HepG2 (cell line): ENCODE measurements at regions not wholly inside any gene's neighbourhood (a gene's known extent, or its start where the extent isn't known, plus 50 kb on each side); places are given as distances from the start of the nearest gene placed in this dataset.

Source experiments
- ATF5 ChIP-seq: sonication (generic); formaldehyde crosslinking; IDR thresholded peaks from 2 replicates; pipeline ENCODE4 v1.4.0; 2020; ENCODE audit warnings: mild to moderate bottlenecking, low read depth, missing genetic modification reagents
- DNMT3B ChIP-seq: conservative IDR thresholded peaks from 2 replicates; pipeline ENCODE4 v1.6.1; 2016; ENCODE audit warnings: missing biosample characterization, control low read depth
- FOSL1 ChIP-seq: sonication (generic); formaldehyde crosslinking; IDR thresholded peaks from 2 replicates; pipeline ENCODE4 v1.9.0; 2021; ENCODE audit warnings: missing genetic modification reagents, borderline replicate concordance
- GABPA ChIP-seq, 2 experiments: IDR thresholded peaks; 2 replicates each; pipeline ENCODE4 v1.6.1; 2011 to 2016; ENCODE audit warnings: low read depth in 2 of 2, low read length in 1 of 2, missing biosample characterization in 1 of 2, missing genetic modification characterization in 1 of 2
- KLF11 ChIP-seq: IDR thresholded peaks from 2 replicates; pipeline ENCODE4 v1.6.1; 2016; ENCODE audit warnings: missing compliant biosample characterization
- MED1 ChIP-seq: sonication (generic); formaldehyde crosslinking; IDR thresholded peaks from 2 replicates; pipeline ENCODE4 v1.4.0; 2020; ENCODE audit warnings: missing genetic modification reagents
- NFYB ChIP-seq: sonication (generic); formaldehyde crosslinking; IDR thresholded peaks from 2 replicates; pipeline ENCODE4 v1.4.0; 2020; ENCODE audit warnings: missing genetic modification reagents
- RAD21 ChIP-seq: fragments of 450-650 bp; formaldehyde crosslinking; IDR thresholded peaks from 2 replicates; pipeline ENCODE4 v1.5.0; 2020; ENCODE audit warnings: mild to moderate bottlenecking
- RELA ChIP-seq: sonication (generic); formaldehyde crosslinking; IDR thresholded peaks from 2 replicates; pipeline ENCODE4 v1.4.0; 2020; ENCODE audit warnings: missing genetic modification reagents
- RFX5 ChIP-seq: IDR thresholded peaks from 2 replicates; pipeline ENCODE4 v1.6.1; 2011; ENCODE audit warnings: low read depth, low read length, improper control_type of control experiment
- SIN3A ChIP-seq: IDR thresholded peaks from 2 replicates; pipeline ENCODE4 v1.6.1; 2011; ENCODE audit warnings: low read depth, mild to moderate bottlenecking, control low read depth, low read length, borderline replicate concordance
- STAT5B ChIP-seq: sonication (generic); formaldehyde crosslinking; IDR thresholded peaks from 2 replicates; pipeline ENCODE4 v1.4.0; 2020; ENCODE audit warnings: missing genetic modification reagents
- ZNF543 ChIP-seq: sonication (generic); formaldehyde crosslinking; IDR thresholded peaks from 2 replicates; pipeline ENCODE4 v1.4.0; 2020; ENCODE audit warnings: mild to moderate bottlenecking, missing genetic modification reagents
- TF ChIP-seq, protein P1 (sequence below): sonication (generic); formaldehyde crosslinking; IDR thresholded peaks from 2 replicates; pipeline ENCODE4 v1.5.1; 2020; ENCODE audit warnings: missing genetic modification reagents, mild to moderate bottlenecking, borderline replicate concordance
- TF ChIP-seq, protein P2 (sequence below), 2 experiments: fragments of 450-650 bp in 1 of 2; sonication (generic) in 1 of 2; formaldehyde crosslinking in 1 of 2; IDR thresholded peaks; 2 replicates each; pipeline versions ENCODE4 v1.6.1 to v1.8.0; 2016 to 2022; ENCODE audit warnings: antibody characterized with exemption in 1 of 2, mild to moderate bottlenecking in 1 of 2, missing genetic modification reagents in 1 of 2
- TF ChIP-seq, protein P3 (sequence below): sonication (generic); formaldehyde crosslinking; IDR thresholded peaks from 2 replicates; pipeline ENCODE4 v1.8.1; 2023; ENCODE audit warnings: mild to moderate bottlenecking, missing genetic modification reagents

DNA sequence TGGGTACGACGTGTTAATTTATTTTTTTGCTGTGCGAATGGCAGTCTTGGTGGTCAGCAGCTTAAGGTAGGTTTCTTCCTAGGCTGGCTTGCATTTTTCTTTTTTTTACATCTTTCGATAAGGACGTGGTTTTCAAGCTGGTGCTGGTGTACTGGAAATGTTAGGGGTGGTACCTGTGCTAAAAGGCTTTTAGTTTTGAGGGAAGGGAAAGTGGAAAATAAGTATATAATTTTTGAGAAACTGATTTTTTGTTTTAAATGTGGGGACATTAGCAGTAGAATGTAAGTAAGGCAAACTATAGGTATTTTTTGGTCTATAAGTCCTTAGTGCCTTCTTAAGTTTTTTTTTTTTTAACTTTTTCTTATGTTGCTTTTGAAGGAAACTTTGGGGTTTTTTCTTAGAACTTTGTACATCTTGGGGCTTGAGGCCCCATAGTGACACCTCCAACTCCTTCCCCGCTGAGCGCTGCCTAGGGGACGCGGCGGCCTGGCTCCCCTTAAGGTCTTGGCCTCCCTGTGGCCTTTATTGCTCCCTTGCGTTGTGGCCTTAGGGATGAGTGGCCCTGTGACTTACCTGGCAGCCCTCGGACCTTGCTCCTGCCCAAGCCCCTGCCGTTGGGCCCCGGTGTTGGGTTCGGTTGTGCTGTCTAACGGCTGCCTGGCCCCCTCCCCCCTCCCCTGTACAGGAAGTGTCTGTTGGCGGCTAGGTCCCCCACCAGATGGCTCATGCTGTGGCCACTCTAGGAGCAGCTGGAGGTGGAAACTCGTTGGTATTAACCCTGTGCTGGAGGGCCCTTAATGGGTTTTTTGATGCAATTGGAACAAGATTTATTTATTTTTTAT lies 88.0 kb upstream of the RPRML start (continued):
- TF ChIP-seq, protein P1, sequence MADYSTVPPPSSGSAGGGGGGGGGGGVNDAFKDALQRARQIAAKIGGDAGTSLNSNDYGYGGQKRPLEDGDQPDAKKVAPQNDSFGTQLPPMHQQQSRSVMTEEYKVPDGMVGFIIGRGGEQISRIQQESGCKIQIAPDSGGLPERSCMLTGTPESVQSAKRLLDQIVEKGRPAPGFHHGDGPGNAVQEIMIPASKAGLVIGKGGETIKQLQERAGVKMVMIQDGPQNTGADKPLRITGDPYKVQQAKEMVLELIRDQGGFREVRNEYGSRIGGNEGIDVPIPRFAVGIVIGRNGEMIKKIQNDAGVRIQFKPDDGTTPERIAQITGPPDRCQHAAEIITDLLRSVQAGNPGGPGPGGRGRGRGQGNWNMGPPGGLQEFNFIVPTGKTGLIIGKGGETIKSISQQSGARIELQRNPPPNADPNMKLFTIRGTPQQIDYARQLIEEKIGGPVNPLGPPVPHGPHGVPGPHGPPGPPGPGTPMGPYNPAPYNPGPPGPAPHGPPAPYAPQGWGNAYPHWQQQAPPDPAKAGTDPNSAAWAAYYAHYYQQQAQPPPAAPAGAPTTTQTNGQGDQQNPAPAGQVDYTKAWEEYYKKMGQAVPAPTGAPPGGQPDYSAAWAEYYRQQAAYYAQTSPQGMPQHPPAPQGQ (CRISPR knock-in tag), result peak; percentile 57; the same call in 1 of the 2 replicates
- TF ChIP-seq KLF11 (CRISPR knock-in tag), result peak; percentile 95
- TF ChIP-seq, protein P2, sequence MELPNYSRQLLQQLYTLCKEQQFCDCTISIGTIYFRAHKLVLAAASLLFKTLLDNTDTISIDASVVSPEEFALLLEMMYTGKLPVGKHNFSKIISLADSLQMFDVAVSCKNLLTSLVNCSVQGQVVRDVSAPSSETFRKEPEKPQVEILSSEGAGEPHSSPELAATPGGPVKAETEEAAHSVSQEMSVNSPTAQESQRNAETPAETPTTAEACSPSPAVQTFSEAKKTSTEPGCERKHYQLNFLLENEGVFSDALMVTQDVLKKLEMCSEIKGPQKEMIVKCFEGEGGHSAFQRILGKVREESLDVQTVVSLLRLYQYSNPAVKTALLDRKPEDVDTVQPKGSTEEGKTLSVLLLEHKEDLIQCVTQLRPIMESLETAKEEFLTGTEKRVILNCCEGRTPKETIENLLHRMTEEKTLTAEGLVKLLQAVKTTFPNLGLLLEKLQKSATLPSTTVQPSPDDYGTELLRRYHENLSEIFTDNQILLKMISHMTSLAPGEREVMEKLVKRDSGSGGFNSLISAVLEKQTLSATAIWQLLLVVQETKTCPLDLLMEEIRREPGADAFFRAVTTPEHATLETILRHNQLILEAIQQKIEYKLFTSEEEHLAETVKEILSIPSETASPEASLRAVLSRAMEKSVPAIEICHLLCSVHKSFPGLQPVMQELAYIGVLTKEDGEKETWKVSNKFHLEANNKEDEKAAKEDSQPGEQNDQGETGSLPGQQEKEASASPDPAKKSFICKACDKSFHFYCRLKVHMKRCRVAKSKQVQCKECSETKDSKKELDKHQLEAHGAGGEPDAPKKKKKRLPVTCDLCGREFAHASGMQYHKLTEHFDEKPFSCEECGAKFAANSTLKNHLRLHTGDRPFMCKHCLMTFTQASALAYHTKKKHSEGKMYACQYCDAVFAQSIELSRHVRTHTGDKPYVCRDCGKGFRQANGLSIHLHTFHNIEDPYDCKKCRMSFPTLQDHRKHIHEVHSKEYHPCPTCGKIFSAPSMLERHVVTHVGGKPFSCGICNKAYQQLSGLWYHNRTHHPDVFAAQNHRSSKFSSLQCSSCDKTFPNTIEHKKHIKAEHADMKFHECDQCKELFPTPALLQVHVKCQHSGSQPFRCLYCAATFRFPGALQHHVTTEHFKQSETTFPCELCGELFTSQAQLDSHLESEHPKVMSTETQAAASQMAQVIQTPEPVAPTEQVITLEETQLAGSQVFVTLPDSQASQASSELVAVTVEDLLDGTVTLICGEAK (IDR thresholded peaks at IDR 0.05), result no peak
- TF ChIP-seq, protein P2 (CRISPR knock-in tag; IDR thresholded peaks at IDR 0.05), result peak; percentile 94
- TF ChIP-seq RFX5, result no peak
- 0 out of 2 replicates have a peak, but pooled peaks have one; percentile 85 for TF ChIP-seq ATF5
- TF ChIP-seq ZNF543 (CRISPR knock-in tag), result peak; percentile 97
- TF ChIP-seq SIN3A, result peak; percentile 63; the same call in 1 of the 2 replicates
- TF ChIP-seq NFYB (CRISPR knock-in tag), result peak; percentile 37; the same call in 1 of the 2 replicates
- TF ChIP-seq, protein P3, sequence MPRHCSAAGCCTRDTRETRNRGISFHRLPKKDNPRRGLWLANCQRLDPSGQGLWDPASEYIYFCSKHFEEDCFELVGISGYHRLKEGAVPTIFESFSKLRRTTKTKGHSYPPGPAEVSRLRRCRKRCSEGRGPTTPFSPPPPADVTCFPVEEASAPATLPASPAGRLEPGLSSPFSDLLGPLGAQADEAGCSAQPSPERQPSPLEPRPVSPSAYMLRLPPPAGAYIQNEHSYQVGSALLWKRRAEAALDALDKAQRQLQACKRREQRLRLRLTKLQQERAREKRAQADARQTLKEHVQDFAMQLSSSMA (CRISPR knock-in tag), result 0 out of 2 replicates have a peak, but pooled peaks have one; percentile 73
- TF ChIP-seq RAD21 (CRISPR knock-in tag), result peak; percentile 78
- peak; percentile 72 for TF ChIP-seq GABPA (IDR thresholded peaks at IDR 0.05; ENCODE audit: low read depth, low read length)
- peak; percentile 95 for TF ChIP-seq GABPA (CRISPR knock-in tag; IDR thresholded peaks at IDR 0.05; ENCODE audit: low read depth)
- TF ChIP-seq STAT5B (CRISPR knock-in tag), result peak; percentile 43; the same call in 1 of the 2 replicates
- TF ChIP-seq DNMT3B (CRISPR knock-in tag), result 0 out of 2 replicates have a peak, but pooled peaks have one; percentile 74
- peak; percentile 87 for TF ChIP-seq MED1
- TF ChIP-seq FOSL1, result peak; percentile 49; the same call in 1 of the 2 replicates
- peak; percentile 89; the same call in 1 of the 2 replicates for TF ChIP-seq RELA (CRISPR knock-in tag)
